GM21447 (cell line): ENCODE measurements at regions not wholly inside any gene's neighbourhood (a gene's known extent, or its start where the extent isn't known, plus 50 kb on each side); places are given as distances from the start of the nearest gene placed in this dataset.

Source experiments
- ATAC-seq: cut with Tn5 transposase; IDR thresholded peaks from one replicate; pipeline ENCODE4 v1.9.1; 2021; ENCODE audit not compliant: unreplicated experiment

- no peak for ATAC-seq
These were observed 409.4 kb downstream of the HAPSTR1 start for GRCh38 chr16:9500872-9501271.

- ATAC-seq, result no peak
These were observed 412.0 kb downstream of the HAPSTR1 start for GRCh38 chr16:9503251-9503984.

- ATAC-seq, result no peak
These were observed 417.0 kb downstream of the HAPSTR1 start for GRCh38 chr16:9508328-9508936.

GRCh38 chr16:9509663-9510062 is 418.2 kb downstream of the HAPSTR1 start:
- no peak for ATAC-seq

- no peak for ATAC-seq
These were observed 419.9 kb downstream of the HAPSTR1 start for GRCh38 chr16:9511389-9511788.

- no peak for ATAC-seq
These were observed 425.0 kb downstream of the HAPSTR1 start for GRCh38 chr16:9516444-9516843.

- ATAC-seq, result no peak
These were observed 426.6 kb downstream of the HAPSTR1 start for GRCh38 chr16:9518051-9518450.

- ATAC-seq, result no peak
These were observed 427.1 kb downstream of the HAPSTR1 start for GRCh38 chr16:9518581-9518980.

GRCh38 chr16:9521749-9522370 is 430.4 kb downstream of the HAPSTR1 start:
- no peak for ATAC-seq

- ATAC-seq, result no peak
These were observed 431.2 kb downstream of the HAPSTR1 start for GRCh38 chr16:9522614-9523013.

- ATAC-seq, result no peak
These were observed 432.6 kb downstream of the HAPSTR1 start for GRCh38 chr16:9523994-9524393.

- no peak for ATAC-seq
These were observed 433.6 kb downstream of the HAPSTR1 start for GRCh38 chr16:9525037-9525436.

GRCh38 chr16:9526791-9527190 is 435.3 kb downstream of the HAPSTR1 start:
- ATAC-seq, result no peak

- ATAC-seq, result no peak
These were observed 436.5 kb downstream of the HAPSTR1 start for GRCh38 chr16:9527976-9528375.

- ATAC-seq, result no peak
These were observed 437.2 kb downstream of the HAPSTR1 start for GRCh38 chr16:9528511-9529079.

GRCh38 chr16:9533042-9533441 is 441.6 kb downstream of the HAPSTR1 start:
- ATAC-seq, result no peak

GRCh38 chr16:9534759-9535158 is 443.3 kb downstream of the HAPSTR1 start:
- ATAC-seq, result no peak

- ATAC-seq, result no peak
These were observed 445.5 kb downstream of the HAPSTR1 start for GRCh38 chr16:9536905-9537304.

- no peak for ATAC-seq
These were observed 447.9 kb downstream of the HAPSTR1 start for GRCh38 chr16:9539346-9539745.

GRCh38 chr16:9541723-9542122 is 450.3 kb downstream of the HAPSTR1 start:
- no peak for ATAC-seq

GRCh38 chr16:9542165-9542755 is 450.8 kb downstream of the HAPSTR1 start:
- ATAC-seq, result no peak
